ENCODE measurements at regions not wholly inside any gene's neighbourhood (a gene's known extent, or its start where the extent isn't known, plus 50 kb on each side); places are given as distances from the start of the nearest gene placed in this dataset.

DNA sequence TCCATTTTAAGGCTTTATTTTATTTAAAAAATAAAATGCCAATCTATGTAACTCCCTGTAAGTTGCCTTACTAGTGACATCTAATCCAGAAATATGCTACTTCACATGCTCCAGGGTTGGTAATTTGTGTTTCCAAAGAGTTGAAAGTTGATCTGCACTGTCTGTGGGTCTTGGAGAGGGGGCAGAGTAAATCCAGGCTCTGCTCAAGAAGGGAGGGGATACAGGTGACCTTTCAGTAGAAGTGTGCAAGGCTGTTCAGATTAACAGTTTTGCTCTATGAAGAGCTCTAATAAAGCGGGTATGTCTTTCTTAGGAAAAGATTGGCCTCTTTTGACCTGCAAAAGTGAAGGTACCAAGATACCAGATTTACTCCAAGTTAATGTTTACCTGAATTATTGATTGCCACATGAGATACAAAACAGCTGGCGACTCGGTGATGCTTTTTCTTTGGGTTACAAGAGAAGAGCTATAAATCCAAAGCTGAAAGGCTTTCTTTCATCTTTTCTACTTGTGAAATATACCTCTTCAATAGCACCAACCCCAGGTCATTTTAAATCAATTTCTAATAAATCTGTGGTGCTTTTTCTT lies 75.6 kb upstream of the FLRT2 start:
- TF ChIP-seq, protein P1, sequence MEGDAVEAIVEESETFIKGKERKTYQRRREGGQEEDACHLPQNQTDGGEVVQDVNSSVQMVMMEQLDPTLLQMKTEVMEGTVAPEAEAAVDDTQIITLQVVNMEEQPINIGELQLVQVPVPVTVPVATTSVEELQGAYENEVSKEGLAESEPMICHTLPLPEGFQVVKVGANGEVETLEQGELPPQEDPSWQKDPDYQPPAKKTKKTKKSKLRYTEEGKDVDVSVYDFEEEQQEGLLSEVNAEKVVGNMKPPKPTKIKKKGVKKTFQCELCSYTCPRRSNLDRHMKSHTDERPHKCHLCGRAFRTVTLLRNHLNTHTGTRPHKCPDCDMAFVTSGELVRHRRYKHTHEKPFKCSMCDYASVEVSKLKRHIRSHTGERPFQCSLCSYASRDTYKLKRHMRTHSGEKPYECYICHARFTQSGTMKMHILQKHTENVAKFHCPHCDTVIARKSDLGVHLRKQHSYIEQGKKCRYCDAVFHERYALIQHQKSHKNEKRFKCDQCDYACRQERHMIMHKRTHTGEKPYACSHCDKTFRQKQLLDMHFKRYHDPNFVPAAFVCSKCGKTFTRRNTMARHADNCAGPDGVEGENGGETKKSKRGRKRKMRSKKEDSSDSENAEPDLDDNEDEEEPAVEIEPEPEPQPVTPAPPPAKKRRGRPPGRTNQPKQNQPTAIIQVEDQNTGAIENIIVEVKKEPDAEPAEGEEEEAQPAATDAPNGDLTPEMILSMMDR (IDR thresholded peaks at IDR 0.05; ENCODE audit: insufficient read depth, low read length, poor library complexity, severe bottlenecking): no peak
- H3K4me3 ChIP-seq (replicated peaks; ENCODE audit: low read depth, low read length): no peak overlapping the region
- H3K27me3 ChIP-seq (replicated peaks; ENCODE audit: control insufficient read depth, insufficient read depth, low read length): no peaks in the 10 kb centered on the region
- no peaks in the 10 kb centered on the region for H3K36me3 ChIP-seq (ENCODE audit: control insufficient read depth, insufficient read depth, low read length)
- no peak for DNase-seq (ENCODE audit: extremely low read depth, insufficient read length)

DNA sequence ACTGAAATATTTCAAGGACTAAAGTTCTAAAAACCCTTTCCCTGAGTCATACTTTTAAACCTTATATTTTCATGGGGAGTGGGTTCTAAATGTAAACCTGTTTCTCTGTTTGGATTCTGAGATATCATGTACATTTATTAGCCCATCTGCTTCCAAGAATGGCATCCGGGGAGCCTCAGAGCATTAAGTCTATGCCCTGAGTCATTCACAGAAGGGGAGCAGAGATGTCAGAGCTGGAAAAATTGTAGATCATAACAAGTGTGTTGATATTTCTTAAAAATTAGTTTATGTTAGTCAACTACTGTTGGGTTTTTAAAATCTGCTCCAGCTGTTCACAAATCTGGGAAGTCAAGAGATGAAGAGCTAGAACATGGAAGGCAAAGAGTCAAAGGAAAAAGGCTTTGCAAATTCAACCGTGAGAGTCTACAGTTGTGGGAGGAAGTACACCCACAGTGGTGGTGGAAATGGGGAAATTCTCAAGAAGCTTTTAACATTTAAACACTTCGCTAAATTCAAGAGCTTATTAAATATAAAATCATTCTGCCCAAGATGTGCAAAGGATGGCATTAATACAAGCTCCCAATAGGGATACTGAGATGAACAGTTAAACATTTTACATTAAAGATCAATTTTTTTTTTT lies 70.5 kb upstream of the FLRT2 start:
- TF ChIP-seq, protein P1 (IDR thresholded peaks at IDR 0.05; ENCODE audit: insufficient read depth, low read length, poor library complexity, severe bottlenecking): no peak
- DNase-seq (ENCODE audit: extremely low read depth, insufficient read length): no peak
- Histone ChIP-seq H3K4me3 (replicated peaks; ENCODE audit: low read depth, low read length) (no peak overlapping the region), H3K36me3 (ENCODE audit: control insufficient read depth, insufficient read depth, low read length) (no peaks in the 10 kb centered on the region), H3K27me3 (replicated peaks; ENCODE audit: control insufficient read depth, insufficient read depth, low read length) (no peaks in the 10 kb centered on the region)

DNA sequence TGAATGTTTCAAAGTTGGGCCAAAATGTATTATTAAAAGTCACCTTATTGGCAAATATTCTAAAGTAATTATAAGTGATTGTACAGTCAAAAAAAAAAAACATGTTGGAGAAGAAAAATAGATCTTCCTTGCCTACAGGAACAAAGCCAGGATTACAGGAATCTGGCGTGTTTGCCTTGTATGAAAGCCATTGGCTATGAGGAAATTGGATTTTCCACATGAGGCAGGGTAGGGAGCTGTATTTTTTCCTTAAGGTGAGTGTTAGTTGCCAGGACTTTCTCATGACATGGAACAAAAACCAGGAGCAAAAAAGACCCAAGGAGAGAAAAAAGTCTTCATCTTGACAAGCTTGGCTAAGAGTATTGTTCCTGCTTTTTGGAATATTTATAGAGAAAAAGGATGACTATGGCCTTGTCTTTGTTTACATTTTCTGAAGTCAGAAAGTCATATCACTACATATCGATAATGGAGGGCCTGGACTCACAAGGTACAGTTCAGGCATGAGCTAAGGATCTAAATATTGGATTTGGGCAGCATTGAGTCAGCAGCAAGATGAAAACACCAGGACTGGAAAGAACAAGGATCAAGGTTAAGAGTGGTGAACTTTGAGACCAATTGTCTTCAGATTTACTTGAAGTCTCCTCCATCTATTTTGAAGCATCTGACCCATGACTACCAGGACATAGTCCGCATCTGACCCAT lies 68.4 kb upstream of the FLRT2 start:
- no peak for DNase-seq (ENCODE audit: extremely low read depth, insufficient read length)
- no peaks in the 10 kb centered on the region for H3K27me3 ChIP-seq (replicated peaks; ENCODE audit: control insufficient read depth, insufficient read depth, low read length)
- no peak overlapping the region for H3K4me3 ChIP-seq (replicated peaks; ENCODE audit: low read depth, low read length)
- TF ChIP-seq, protein P1 (IDR thresholded peaks at IDR 0.05; ENCODE audit: insufficient read depth, low read length, poor library complexity, severe bottlenecking): no peak
- no peaks in the 10 kb centered on the region for H3K36me3 ChIP-seq (ENCODE audit: control insufficient read depth, insufficient read depth, low read length)

DNA sequence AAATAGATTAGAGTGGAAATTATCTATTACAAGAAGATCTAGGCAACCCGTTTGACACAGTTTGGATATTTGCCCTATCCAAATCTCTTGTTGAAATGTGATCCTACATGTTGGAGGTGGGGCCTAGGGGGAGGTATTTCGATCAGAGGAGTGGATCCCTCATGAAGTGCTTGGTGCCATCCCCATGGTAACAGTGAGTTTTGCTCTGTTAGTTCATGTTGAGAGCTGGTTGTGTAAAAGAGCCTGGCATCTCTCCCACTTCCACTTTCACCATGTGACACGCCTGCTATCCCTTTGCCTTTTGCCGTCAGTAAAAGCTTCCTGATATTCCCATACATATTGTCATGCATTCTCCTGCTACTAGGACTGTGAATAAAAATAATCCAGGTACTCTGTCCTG lies 66.4 kb upstream of the FLRT2 start:
- Histone ChIP-seq H3K27me3 (replicated peaks; ENCODE audit: control insufficient read depth, insufficient read depth, low read length) (no peaks in the 10 kb centered on the region), H3K36me3 (ENCODE audit: control insufficient read depth, insufficient read depth, low read length) (no peaks in the 10 kb centered on the region), H3K4me3 (replicated peaks; ENCODE audit: low read depth, low read length) (no peak overlapping the region)
- no peak for DNase-seq (ENCODE audit: extremely low read depth, insufficient read length)
- TF ChIP-seq, protein P1 (IDR thresholded peaks at IDR 0.05; ENCODE audit: insufficient read depth, low read length, poor library complexity, severe bottlenecking): no peak

DNA sequence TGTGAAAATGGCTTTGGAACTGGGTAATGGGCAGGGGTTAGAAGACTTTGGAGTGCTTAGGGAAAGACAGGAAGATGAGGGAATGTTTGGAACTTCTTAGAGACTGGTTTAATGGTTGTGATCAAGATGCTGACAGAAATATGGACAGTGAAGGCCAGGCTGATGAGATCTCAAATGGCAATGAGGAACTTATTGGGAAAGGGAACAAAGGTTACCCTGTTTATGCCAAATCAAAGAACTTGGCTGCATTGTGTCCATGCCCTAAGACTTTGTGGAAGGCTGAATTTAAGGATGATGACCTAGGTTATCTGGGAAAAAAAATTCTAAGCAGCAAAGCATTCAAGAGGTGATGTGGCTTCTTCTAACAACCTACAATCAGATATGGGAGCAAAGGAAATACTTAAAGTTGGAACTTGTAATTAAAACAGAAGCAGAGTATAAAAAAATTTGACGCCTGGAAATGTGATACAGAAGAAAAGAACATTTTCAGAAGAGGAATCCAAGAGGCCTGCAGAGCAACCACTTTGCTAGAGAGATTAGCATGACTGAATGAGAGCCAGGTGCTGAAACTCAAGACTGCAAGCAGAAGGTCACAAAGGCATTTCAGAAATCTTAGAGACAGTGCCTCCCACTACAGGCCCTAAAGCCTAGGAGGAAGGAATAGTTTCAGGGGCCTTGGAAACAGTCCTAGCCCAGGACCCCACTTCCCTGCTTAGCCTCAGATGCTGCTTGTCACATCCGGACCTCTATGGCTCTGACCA lies 65.6 kb upstream of the FLRT2 start:
- no peak overlapping the region for H3K4me3 ChIP-seq (replicated peaks; ENCODE audit: low read depth, low read length)
- DNase-seq (ENCODE audit: extremely low read depth, insufficient read length): no peak
- TF ChIP-seq, protein P1 (IDR thresholded peaks at IDR 0.05; ENCODE audit: insufficient read depth, low read length, poor library complexity, severe bottlenecking): no peak
- no peaks in the 10 kb centered on the region for H3K36me3 ChIP-seq (ENCODE audit: control insufficient read depth, insufficient read depth, low read length)
- H3K27me3 ChIP-seq (replicated peaks; ENCODE audit: control insufficient read depth, insufficient read depth, low read length): no peaks in the 10 kb centered on the region
